Body of pancreas (tissue), 4 donors: ENCODE measurements at regions not wholly inside any gene's neighbourhood (a gene's known extent, or its start where the extent isn't known, plus 50 kb on each side); places are given as distances from the start of the nearest gene placed in this dataset.

Experiments used
- POLR2A ChIP-seq, 3 donors: fragments of 450-650 bp; IDR thresholded peaks; one replicate each; pipeline ENCODE4 v1.6.1; 2016; ENCODE audit warnings: antibody characterized with exemption in 3 of 3, mild to moderate bottlenecking in 2 of 3
- TF ChIP-seq, protein P1 (sequence below), 7 experiments: fragments of 450-650 bp in 4 of 7; fragments of 200-600 bp in 3 of 7; sonication (generic) in 3 of 7; IDR thresholded peaks; one replicate each; pipeline ENCODE4 v1.5.1; 2016 to 2019; ENCODE audit warnings: antibody characterized with exemption in 7 of 7

GRCh38 chr7:69162326-69162725 is 435.9 kb upstream of the AUTS2 start:
- TF ChIP-seq, protein P1, sequence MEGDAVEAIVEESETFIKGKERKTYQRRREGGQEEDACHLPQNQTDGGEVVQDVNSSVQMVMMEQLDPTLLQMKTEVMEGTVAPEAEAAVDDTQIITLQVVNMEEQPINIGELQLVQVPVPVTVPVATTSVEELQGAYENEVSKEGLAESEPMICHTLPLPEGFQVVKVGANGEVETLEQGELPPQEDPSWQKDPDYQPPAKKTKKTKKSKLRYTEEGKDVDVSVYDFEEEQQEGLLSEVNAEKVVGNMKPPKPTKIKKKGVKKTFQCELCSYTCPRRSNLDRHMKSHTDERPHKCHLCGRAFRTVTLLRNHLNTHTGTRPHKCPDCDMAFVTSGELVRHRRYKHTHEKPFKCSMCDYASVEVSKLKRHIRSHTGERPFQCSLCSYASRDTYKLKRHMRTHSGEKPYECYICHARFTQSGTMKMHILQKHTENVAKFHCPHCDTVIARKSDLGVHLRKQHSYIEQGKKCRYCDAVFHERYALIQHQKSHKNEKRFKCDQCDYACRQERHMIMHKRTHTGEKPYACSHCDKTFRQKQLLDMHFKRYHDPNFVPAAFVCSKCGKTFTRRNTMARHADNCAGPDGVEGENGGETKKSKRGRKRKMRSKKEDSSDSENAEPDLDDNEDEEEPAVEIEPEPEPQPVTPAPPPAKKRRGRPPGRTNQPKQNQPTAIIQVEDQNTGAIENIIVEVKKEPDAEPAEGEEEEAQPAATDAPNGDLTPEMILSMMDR (IDR thresholded peaks at IDR 0.05) = no peak
- no peak for TF ChIP-seq POLR2A (IDR thresholded peaks at IDR 0.05)
